K562 (cell line): ENCODE measurements at regions not wholly inside any gene's neighbourhood (a gene's known extent, or its start where the extent isn't known, plus 50 kb on each side); places are given as distances from the start of the nearest gene placed in this dataset.

Experiments
- ATAC-seq: fragments of 200-7000 bp; cut with Tn5 transposase; 3 replicates; pipeline ENCODE4 v1.9.1; 2020; ENCODE audit warnings: moderate library complexity
- BruUV-seq: library from RNA; stranded (reverse); fragments of 400-500 nt; replicated peaks from 2 replicates; lab custom pipeline; 2021; lab: Mats Ljungman, UMichigan
- CTCF ChIA-PET: fragments of 300-600 bp; formaldehyde crosslinking; extraction: SDS; loops from one replicate; lab custom pipeline; 2021; ENCODE audit warnings: low intra/inter-chr PET ratio; lab: Yijun Ruan, JAX
- POLR2A ChIA-PET: fragments of 300-600, 350-650 bp; sonication (Branson Sonifier 250); formaldehyde crosslinking; extraction: SDS; loops from one replicate; lab custom pipeline; 2021; ENCODE audit warnings: antibody characterized with exemption, inconsistent platforms; lab: Yijun Ruan, JAX
- DNase-seq, 4 experiments: peaks; one replicate each; pipeline versions ENCODE4 v3.0.0 to v3.0.0-alpha.2; 2011 to 2018; ENCODE audit warnings: low spot score in 3 of 4, mixed read lengths in 3 of 4; ENCODE audit errors: extremely low read depth in 1 of 4
- FAIRE-seq: peaks from 2 replicates; lab custom pipeline; 2011; peaks lifted over from hg19 to GRCh38; lab: Jason Lieb, UNC
- H2AFZ ChIP-seq: 2 replicates; pipeline ENCODE4 v1.6.0; 2011; ENCODE audit warnings: low read depth, low read length, control low read depth, inconsistent platforms
- H3K27ac ChIP-seq: fragments of 200-600 bp; 3 replicates; pipeline ENCODE4 v1.8.0; 2011; ENCODE audit warnings: low read depth, mild to moderate bottlenecking, control low read depth, inconsistent platforms, low read length, moderate library complexity, mixed read lengths; ENCODE audit errors: extremely low read depth
- H3K27me3 ChIP-seq, 2 experiments: fragments of 300-600 bp in 1 of 2; 2 replicates in 1 of 2; 3 replicates in 1 of 2; pipeline versions ENCODE4 v1.6.0 to v1.8.0; 2011; ENCODE audit warnings: inconsistent platforms in 2 of 2, low read length in 2 of 2, mild to moderate bottlenecking in 1 of 2, mixed read lengths in 1 of 2, moderate library complexity in 1 of 2; ENCODE audit not compliant: control insufficient read depth in 2 of 2, insufficient read depth in 2 of 2
- H3K36me3 ChIP-seq: fragments of 300-600 bp; 3 replicates; pipeline ENCODE4 v1.8.0; 2011; ENCODE audit warnings: mild to moderate bottlenecking, low read length, inconsistent platforms; ENCODE audit not compliant: control insufficient read depth, insufficient read depth
- H3K4me1 ChIP-seq, 2 experiments: fragments of 200-600 bp in 1 of 2; replicated peaks in 1 of 2; 2 replicates in 1 of 2; 3 replicates in 1 of 2; pipeline versions ENCODE4 v1.5.1 to v1.8.0; 2011; ENCODE audit warnings: inconsistent platforms in 2 of 2, low read length in 2 of 2, mild to moderate bottlenecking in 1 of 2, mixed read lengths in 1 of 2, moderate library complexity in 1 of 2; ENCODE audit not compliant: control insufficient read depth in 2 of 2, insufficient read depth in 2 of 2
- H3K4me2 ChIP-seq: 2 replicates; pipeline ENCODE4 v1.6.1; 2011; ENCODE audit warnings: low read length, control low read depth, inconsistent platforms, mixed read lengths; ENCODE audit not compliant: insufficient read depth
- H3K4me3 ChIP-seq: fragments of 200-600 bp; sonication (generic), shearing (Covaris generic); 2 replicates; pipeline ENCODE4 v1.5.1; 2016; ENCODE audit warnings: control low read depth, inconsistent platforms
- H3K79me2 ChIP-seq: fragments of 200-600 bp; 3 replicates; pipeline ENCODE4 v1.8.0; 2011; ENCODE audit warnings: low read length, inconsistent platforms; ENCODE audit not compliant: control insufficient read depth, insufficient read depth
- H3K9ac ChIP-seq, 2 experiments: 2 replicates each; pipeline versions ENCODE4 v1.6.0 to v1.6.1; 2011; ENCODE audit warnings: low read depth in 2 of 2, low read length in 2 of 2, control low read depth in 1 of 2, inconsistent platforms in 1 of 2, mild to moderate bottlenecking in 1 of 2, mixed read lengths in 1 of 2; ENCODE audit not compliant: insufficient read depth in 1 of 2
- H3K9me1 ChIP-seq: one replicate; pipeline ENCODE4 v1.6.0; 2011; ENCODE audit warnings: inconsistent platforms, mild to moderate bottlenecking, low read length, moderate library complexity; ENCODE audit not compliant: control insufficient read depth, insufficient read depth
- H3K9me3 ChIP-seq: replicated peaks from 2 replicates; pipeline ENCODE4 v1.5.1; 2011; ENCODE audit warnings: low read depth, low read length, inconsistent platforms; ENCODE audit not compliant: control insufficient read depth, insufficient read depth
- H4K20me1 ChIP-seq: replicated peaks from 2 replicates; pipeline ENCODE4 v1.6.1; 2011; ENCODE audit warnings: low read length, inconsistent platforms, mixed read lengths; ENCODE audit not compliant: control insufficient read depth, insufficient read depth
- CEBPB ChIP-seq: fragments of 450-650 bp; IDR thresholded peaks from 2 replicates; pipeline ENCODE4 v1.6.1; 2016; ENCODE audit warnings: missing genetic modification characterization, missing compliant biosample characterization
- ZBTB33 ChIP-seq: sonication (generic); formaldehyde crosslinking; IDR thresholded peaks from 2 replicates; pipeline ENCODE4 v1.8.1; 2023; ENCODE audit warnings: mild to moderate bottlenecking, missing genetic modification reagents
- whole genome bisulfite sequencing: fragments of 100-300 bp; shearing (Covaris generic); methylation state at CpG from one replicate; pipeline ENCODE4 v1.1.6; 2016; ENCODE audit warnings: low coverage, mixed read lengths; ENCODE audit not compliant: insufficient coverage; ENCODE audit errors: missing lambda C conversion rate; 5-methylcytosine and 5-hydroxymethylcytosine counted together
- in situ Hi-C: fragments of 300-500 bp; cut with MboI; formaldehyde crosslinking; loops from 4 replicates; pipeline ENCODE4 v1.15.0; 2018; ENCODE audit warnings: inconsistent platforms, mixed read lengths
- intact Hi-C: fragments of 100-400 bp; cut with micrococcal nuclease; formaldehyde crosslinking; loops from 2 replicates; pipeline ENCODE4 v1.14.2; 2022

- 19% methylated on average over 7 of the region's 15 CpGs for WGBS
- H3K79me2 ChIP-seq = no peaks in the 10 kb centered on the region
- H3K4me2 ChIP-seq = no peak overlapping the region
- ChIA-PET CTCF (no interaction called here), POLR2A (interaction anchor here (0.8 to 1.2 kb wide), 2 partner anchors 39 to 160 kb away, joined by 3 read pairs; no protein-coding TSS in a partner anchor)
- no peak overlapping the region for H3K9ac ChIP-seq
- H3K36me3 ChIP-seq = no peaks in the 10 kb centered on the region
- DNase-seq = no peak
- no peak overlapping the region for H3K27ac ChIP-seq
- in situ Hi-C loops (loop anchor here (25.0 kb wide), 2 partner anchors 681 to 906 kb away; no protein-coding TSS in a partner anchor), intact Hi-C loops (no loop called here)
- no peak for FAIRE-seq
- no peaks in the 10 kb centered on the region for H3K9me3 ChIP-seq
- no TSS peak for BruUV-seq
- peaks cover 0 to 3% of the 10 kb centered on the region in 2 experiments; a peak in 2 of 5 replicates for H3K4me1 ChIP-seq
- H3K9me1 ChIP-seq = no peaks in the 10 kb centered on the region
- H2AFZ ChIP-seq = no peak overlapping the region
- TF ChIP-seq CEBPB (tag) (0 out of 2 replicates have a peak, but pooled peaks have one; percentile 11), ZBTB33 (no peak)
- H3K27me3 ChIP-seq = no peaks in the 10 kb centered on the region
- ATAC-seq = no peak
- H3K4me3 ChIP-seq = no peak overlapping the region
- H4K20me1 ChIP-seq = no peaks in the 10 kb centered on the region
Measured at GRCh38 chr14:65156568-65157366, 54.5 kb upstream of the MAX start.
